ENCODE measurements at regions not wholly inside any gene's neighbourhood (a gene's known extent, or its start where the extent isn't known, plus 50 kb on each side); places are given as distances from the start of the nearest gene placed in this dataset.

DNA sequence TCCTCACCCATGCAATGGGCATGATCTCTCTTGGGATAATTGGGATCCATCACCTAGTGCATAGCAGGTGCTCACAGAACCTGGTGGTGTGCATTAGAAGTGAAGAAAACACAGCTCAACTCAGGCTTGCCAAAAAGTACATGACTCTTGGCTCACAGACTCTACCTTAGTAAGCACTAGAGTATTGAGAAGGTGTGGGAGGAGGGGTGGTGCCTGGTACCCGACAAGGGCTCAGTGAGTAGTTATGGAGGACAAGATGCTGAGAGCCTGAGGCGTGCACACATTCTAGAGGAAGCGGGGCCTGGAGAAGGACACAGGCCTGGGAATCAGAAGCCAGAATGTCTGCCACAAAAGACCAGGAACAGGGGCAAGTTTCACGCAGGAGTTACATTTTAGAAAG lies 100.3 kb upstream of the GRIK3 start:
- Mint-ChIP-seq H3K4me3 (ENCODE audit: low read depth) (no peak overlapping the region), H3K9me3 (ENCODE audit: low read depth) (no peaks in the 10 kb centered on the region), H3K36me3 (ENCODE audit: insufficient read depth) (no peaks in the 10 kb centered on the region), H3K27me3 (peaks cover 37% of the 10 kb centered on the region), H3K4me1 (ENCODE audit: low read depth) (no peaks in the 10 kb centered on the region), H3K27ac (no peak overlapping the region)
- TF ChIP-seq, protein P1, sequence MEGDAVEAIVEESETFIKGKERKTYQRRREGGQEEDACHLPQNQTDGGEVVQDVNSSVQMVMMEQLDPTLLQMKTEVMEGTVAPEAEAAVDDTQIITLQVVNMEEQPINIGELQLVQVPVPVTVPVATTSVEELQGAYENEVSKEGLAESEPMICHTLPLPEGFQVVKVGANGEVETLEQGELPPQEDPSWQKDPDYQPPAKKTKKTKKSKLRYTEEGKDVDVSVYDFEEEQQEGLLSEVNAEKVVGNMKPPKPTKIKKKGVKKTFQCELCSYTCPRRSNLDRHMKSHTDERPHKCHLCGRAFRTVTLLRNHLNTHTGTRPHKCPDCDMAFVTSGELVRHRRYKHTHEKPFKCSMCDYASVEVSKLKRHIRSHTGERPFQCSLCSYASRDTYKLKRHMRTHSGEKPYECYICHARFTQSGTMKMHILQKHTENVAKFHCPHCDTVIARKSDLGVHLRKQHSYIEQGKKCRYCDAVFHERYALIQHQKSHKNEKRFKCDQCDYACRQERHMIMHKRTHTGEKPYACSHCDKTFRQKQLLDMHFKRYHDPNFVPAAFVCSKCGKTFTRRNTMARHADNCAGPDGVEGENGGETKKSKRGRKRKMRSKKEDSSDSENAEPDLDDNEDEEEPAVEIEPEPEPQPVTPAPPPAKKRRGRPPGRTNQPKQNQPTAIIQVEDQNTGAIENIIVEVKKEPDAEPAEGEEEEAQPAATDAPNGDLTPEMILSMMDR (IDR thresholded peaks at IDR 0.05; ENCODE audit: unreplicated experiment) = no peak
- DNase-seq (ENCODE audit: low spot score, unreplicated experiment) = no peak

DNA sequence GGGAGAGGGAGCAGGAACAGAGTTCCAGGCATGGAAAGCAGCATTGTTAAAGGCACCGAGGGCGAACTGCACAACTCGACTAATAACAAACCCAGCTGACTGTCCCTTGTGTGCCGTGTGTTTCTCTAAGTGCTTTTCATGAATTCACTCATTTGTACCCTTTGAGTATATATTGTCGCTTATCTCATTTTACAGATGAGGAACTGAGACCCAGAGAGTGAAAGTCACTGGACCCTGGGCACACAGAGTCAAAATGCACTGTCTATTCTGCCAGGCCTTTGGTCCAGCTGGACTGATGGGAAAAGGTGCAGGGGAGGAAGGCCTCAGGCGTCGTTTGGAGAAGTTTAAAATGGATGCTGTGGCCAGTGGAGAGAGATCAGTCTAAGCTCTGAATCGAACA lies 100.7 kb upstream of the GRIK3 start:
- Mint-ChIP-seq H3K27ac (no peak overlapping the region), H3K27me3 (peaks cover 33% of the 10 kb centered on the region), H3K4me3 (ENCODE audit: low read depth) (no peak overlapping the region), H3K36me3 (ENCODE audit: insufficient read depth) (no peaks in the 10 kb centered on the region), H3K9me3 (ENCODE audit: low read depth) (no peaks in the 10 kb centered on the region), H3K4me1 (ENCODE audit: low read depth) (no peaks in the 10 kb centered on the region)
- no peak for DNase-seq (ENCODE audit: low spot score, unreplicated experiment)
- TF ChIP-seq, protein P1 (IDR thresholded peaks at IDR 0.05; ENCODE audit: unreplicated experiment) = no peak

DNA sequence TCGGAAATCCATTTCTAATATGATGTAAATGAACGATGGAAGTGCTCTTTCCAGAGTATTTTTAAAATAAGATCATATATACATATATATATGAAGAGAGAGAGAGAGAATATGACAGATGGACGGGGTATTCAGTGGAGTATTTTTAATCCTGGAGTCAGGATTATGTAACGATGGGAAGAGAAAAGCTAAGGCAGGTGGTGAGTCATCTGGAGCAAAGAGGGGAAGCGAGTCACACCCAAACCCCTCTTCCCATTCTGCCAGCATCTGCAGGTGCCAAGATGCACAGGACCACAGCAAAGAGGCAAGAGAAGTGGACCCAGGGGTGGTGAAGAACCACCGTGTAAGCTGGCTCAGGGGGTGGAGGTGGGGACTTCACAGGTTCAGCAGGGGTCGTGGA lies 102.7 kb upstream of the GRIK3 start:
- Mint-ChIP-seq H3K9me3 (ENCODE audit: low read depth) (no peaks in the 10 kb centered on the region), H3K27me3 (peaks cover 25% of the 10 kb centered on the region), H3K4me1 (ENCODE audit: low read depth) (no peaks in the 10 kb centered on the region), H3K36me3 (ENCODE audit: insufficient read depth) (no peaks in the 10 kb centered on the region), H3K27ac (no peak overlapping the region), H3K4me3 (ENCODE audit: low read depth) (no peak overlapping the region)
- no peak for DNase-seq (ENCODE audit: low spot score, unreplicated experiment)
- TF ChIP-seq, protein P1 (IDR thresholded peaks at IDR 0.05; ENCODE audit: unreplicated experiment) = no peak

DNA sequence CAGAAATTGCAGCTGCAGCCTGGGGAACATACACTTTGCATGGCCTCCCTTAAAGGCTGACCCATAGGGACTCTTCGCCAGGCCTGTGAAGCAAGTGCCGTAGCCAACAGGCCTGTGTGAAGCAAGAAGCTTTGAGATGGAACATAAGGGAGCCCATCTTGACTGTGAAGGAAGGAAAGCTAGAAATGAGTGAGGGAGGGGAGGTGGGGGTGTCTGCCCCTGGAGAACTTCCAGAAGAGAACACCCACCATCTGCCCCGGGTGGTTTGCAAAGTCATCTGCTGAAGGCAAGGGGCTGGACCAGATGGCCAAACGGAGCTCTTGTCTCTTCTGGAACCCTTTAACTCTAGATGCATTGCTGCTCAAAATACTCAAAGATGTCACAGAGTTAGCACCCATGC lies 103.3 kb upstream of the GRIK3 start:
- DNase-seq (ENCODE audit: low spot score, unreplicated experiment) = no peak
- Mint-ChIP-seq H3K9me3 (ENCODE audit: low read depth) (no peaks in the 10 kb centered on the region), H3K4me3 (ENCODE audit: low read depth) (no peak overlapping the region), H3K36me3 (ENCODE audit: insufficient read depth) (no peaks in the 10 kb centered on the region), H3K4me1 (ENCODE audit: low read depth) (no peaks in the 10 kb centered on the region), H3K27ac (no peak overlapping the region), H3K27me3 (peaks cover 30% of the 10 kb centered on the region)
- TF ChIP-seq, protein P1 (IDR thresholded peaks at IDR 0.05; ENCODE audit: unreplicated experiment) = no peak

DNA sequence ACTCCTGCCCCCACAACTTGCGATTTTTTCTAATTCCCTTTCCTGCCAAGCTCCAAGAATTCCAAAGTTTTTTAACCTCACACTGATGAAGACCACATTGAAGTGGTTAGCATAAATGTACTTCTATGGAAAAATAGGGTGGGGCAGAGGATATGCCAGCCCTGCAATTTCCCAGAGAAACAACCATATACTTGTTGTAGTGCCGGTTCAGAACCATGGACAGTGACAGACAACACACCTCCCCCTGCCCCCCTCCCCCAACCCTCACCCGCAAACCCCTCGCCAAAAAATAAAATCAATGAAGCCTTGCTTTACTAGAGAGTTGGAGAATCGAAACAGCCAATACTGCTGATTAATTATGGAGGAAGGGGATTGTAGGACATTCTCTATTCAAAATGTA lies 109.5 kb upstream of the GRIK3 start:
- Mint-ChIP-seq H3K4me3 (ENCODE audit: low read depth) (no peak overlapping the region), H3K27ac (no peak overlapping the region), H3K36me3 (ENCODE audit: insufficient read depth) (no peaks in the 10 kb centered on the region), H3K27me3 (peaks cover 30% of the 10 kb centered on the region), H3K9me3 (ENCODE audit: low read depth) (no peaks in the 10 kb centered on the region), H3K4me1 (ENCODE audit: low read depth) (no peaks in the 10 kb centered on the region)
- TF ChIP-seq, protein P1 (IDR thresholded peaks at IDR 0.05; ENCODE audit: unreplicated experiment) = no peak
- DNase-seq (ENCODE audit: low spot score, unreplicated experiment) = no peak
